ENCODE measurements at regions not wholly inside any gene's neighbourhood (a gene's known extent, or its start where the extent isn't known, plus 50 kb on each side); places are given as distances from the start of the nearest gene placed in this dataset.

DNA sequence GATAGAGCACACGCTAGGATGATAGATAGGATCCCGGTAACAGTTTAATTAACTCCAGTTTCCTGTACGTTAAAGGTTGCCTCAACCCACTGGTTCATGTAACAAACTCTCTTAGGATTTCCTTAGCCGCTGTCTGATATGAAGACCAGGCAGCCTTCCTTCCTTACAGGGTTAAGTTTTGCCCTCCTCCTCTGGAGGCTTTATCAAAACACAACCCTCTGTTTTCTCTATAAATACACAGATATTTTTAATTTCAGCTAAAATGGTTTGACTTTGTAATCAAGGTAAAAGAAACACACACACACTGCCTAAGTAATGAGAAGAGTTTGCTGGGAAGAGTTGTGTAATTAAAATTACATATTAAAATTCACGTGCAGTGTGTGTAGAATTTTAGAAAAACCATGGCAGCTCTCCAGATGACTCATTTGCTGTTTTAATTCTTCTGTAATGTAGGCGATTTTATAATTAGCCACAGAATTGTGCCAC is 369.8 kb downstream of the CSNK1G3 start:
- no peak for TF ChIP-seq POLR2A (IDR thresholded peaks at IDR 0.05; ENCODE audit: low read depth, low read length)
- DNase-seq (ENCODE audit: insufficient read length, low spot score), result no peak
- FAIRE-seq, result no peak

DNA sequence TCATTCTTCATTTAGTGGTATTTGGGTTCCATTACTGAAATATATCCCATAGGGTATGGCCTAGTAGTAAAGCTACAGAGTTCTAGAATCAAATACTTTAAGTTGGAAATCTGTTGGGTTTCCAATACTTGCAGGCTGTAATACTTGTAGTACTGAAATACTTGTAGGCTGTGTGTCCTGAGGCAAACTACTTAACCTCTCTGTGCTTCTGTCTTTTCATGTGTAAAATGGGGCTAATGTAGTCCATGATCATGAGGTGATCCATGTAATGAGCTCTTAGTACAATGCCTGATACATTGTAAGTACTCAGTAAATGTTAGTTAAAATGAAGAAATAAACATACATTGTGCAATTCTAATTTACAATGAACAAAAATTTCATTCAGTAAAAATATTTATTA is 368.9 kb downstream of the CSNK1G3 start:
- no peak for TF ChIP-seq POLR2A (IDR thresholded peaks at IDR 0.05; ENCODE audit: low read depth, low read length)
- DNase-seq (ENCODE audit: insufficient read length, low spot score) (no peak), FAIRE-seq (no peak)

DNA sequence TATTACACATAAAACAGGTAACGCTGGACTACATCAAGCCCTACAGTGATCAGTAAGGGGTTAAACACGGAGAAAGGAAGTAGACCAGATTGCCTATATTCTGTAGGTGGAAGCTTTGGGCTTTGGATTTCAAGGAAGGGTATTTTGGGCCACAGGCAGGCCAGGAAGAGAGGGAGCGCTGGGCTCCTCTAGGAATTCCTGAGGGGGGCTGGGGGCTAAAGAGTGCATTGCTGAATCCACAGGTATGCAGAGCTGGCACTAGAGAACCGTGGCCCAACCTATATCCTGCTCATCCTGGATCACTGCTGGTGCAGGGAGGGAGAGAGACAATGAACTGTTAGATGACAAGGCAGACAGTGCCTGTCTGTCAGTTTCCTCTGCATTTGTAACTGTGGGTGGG is 367.1 kb downstream of the CSNK1G3 start:
- no peak for DNase-seq (ENCODE audit: insufficient read length, low spot score)
- no peak for TF ChIP-seq POLR2A (IDR thresholded peaks at IDR 0.05; ENCODE audit: low read depth, low read length)
- no peak for FAIRE-seq

GRCh38 chr5:123876276-123876790 is 364.4 kb downstream of the CSNK1G3 start:
- no peak for FAIRE-seq
- no peak for DNase-seq (ENCODE audit: insufficient read length, low spot score)
- no peak for TF ChIP-seq POLR2A (IDR thresholded peaks at IDR 0.05; ENCODE audit: low read depth, low read length)

- TF ChIP-seq POLR2A (IDR thresholded peaks at IDR 0.05; ENCODE audit: low read depth, low read length), result no peak
- DNase-seq (ENCODE audit: insufficient read length, low spot score), result no peak
- FAIRE-seq, result no peak
These were observed 363.7 kb downstream of the CSNK1G3 start for GRCh38 chr5:123875561-123876275.

DNA sequence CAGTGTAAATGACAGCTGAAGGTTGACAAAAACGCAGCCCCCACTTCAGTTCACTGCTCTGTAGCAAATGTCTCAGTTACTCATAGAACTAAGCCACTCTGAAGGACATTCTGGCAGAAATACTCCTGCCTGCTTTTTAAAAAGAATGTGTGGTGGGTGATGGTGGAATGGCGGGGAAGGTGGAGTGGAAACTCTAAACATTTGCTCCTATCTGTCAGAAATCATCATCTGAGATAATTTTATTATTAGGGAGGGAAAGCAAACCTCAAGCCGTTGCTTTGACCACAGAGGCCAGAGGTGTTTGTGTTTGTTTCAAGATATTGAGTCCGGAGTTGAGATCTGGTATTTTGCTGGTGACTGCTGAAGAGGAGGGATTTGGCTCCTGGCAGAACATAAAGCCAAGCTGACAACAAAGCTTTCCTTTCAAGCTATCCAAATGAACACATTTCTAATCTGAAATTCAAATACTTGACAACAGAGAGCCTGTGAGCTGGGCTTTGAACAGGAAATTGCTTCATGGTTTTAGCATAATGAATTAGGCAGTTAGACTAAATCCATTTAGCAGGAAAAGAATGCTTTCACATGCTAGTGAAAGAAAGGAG is 362.7 kb downstream of the CSNK1G3 start:
- DNase-seq (ENCODE audit: insufficient read length, low spot score) (no peak), FAIRE-seq (no peak)
- TF ChIP-seq POLR2A (IDR thresholded peaks at IDR 0.05; ENCODE audit: low read depth, low read length), result no peak

DNA sequence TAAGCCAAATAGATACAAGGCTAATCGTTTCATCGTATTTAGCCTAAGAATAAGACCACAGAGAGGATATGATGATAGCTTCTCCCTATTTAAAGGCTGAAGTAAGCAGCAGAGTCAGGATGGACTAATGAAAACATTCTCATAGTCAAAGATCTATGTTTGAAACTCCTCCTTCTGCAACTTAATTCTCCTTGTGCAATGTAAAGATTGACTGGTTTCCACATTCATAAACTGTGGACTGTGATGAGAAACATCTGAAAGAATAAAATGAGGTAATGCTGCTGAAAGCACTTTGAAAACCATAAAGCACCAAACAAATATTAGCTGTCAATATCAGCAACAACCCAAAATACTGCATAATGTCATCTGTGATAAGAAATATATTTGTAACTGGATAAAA is 361.9 kb downstream of the CSNK1G3 start:
- FAIRE-seq (no peak), DNase-seq (ENCODE audit: insufficient read length, low spot score) (no peak)
- TF ChIP-seq POLR2A (IDR thresholded peaks at IDR 0.05; ENCODE audit: low read depth, low read length), result no peak

DNA sequence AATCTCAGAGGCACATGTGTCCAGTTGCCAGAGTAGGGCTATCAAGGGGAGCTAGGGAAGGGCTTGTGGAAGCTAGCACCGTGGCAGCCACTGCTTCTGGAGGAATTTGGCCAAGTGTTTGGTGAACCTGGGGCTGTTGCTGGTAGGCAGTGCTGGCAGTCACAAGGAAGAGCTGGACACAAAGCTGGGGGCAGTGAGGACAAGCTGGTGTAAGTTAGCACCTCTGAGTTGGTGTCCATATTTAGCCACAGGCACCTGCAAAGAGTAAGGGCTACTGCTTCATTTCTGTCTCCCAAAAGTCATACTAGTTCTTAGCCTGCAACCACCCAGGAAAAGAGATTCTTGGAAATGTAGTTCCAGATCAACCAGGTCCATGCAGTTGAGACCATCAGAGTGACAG is 359.4 kb downstream of the CSNK1G3 start:
- FAIRE-seq (no peak), DNase-seq (ENCODE audit: insufficient read length, low spot score) (no peak)
- TF ChIP-seq POLR2A (IDR thresholded peaks at IDR 0.05; ENCODE audit: low read depth, low read length), result no peak

GRCh38 chr5:123868881-123869280 is 356.9 kb downstream of the CSNK1G3 start:
- no peak for DNase-seq (ENCODE audit: insufficient read length, low spot score)
- TF ChIP-seq POLR2A (IDR thresholded peaks at IDR 0.05; ENCODE audit: low read depth, low read length), result no peak
- FAIRE-seq, result no peak

- TF ChIP-seq POLR2A (IDR thresholded peaks at IDR 0.05; ENCODE audit: low read depth, low read length), result no peak
- DNase-seq (ENCODE audit: insufficient read length, low spot score) (no peak), FAIRE-seq (no peak)
These were observed 356.3 kb downstream of the CSNK1G3 start for GRCh38 chr5:123868267-123868666.

- TF ChIP-seq POLR2A (IDR thresholded peaks at IDR 0.05; ENCODE audit: low read depth, low read length), result no peak
- FAIRE-seq (no peak), DNase-seq (ENCODE audit: insufficient read length, low spot score) (no peak)
These were observed 353.7 kb downstream of the CSNK1G3 start for GRCh38 chr5:123865641-123866040.

GRCh38 chr5:123864578-123864977 is 352.6 kb downstream of the CSNK1G3 start:
- DNase-seq (ENCODE audit: insufficient read length, low spot score), result no peak
- TF ChIP-seq POLR2A (IDR thresholded peaks at IDR 0.05; ENCODE audit: low read depth, low read length), result no peak

DNA sequence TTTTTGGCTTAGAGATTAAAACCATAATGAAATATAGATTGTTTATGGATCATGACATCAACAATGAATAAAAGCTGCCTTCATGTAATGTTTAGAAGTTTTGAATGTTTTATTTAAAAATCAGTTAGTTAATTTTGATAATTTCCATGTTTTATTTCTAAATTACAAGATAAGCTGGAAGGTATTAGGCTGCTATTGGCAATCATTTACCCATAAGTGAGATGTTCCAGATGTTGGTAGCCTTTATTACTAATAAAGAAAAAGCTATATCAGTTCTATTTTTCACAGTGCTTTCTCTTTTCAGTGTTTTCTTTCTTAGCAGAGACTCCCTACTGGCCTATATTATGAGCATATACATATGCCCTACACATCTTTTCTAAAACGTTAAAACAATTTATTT is 347.0 kb downstream of the CSNK1G3 start:
- DNase-seq (ENCODE audit: insufficient read length, low spot score) (no peak), FAIRE-seq (no peak)
- no peak for TF ChIP-seq POLR2A (IDR thresholded peaks at IDR 0.05; ENCODE audit: low read depth, low read length)

More at GRCh38 chr5:123864578-123864977, 352.6 kb downstream of the CSNK1G3 start:
- no peak for FAIRE-seq

DNA sequence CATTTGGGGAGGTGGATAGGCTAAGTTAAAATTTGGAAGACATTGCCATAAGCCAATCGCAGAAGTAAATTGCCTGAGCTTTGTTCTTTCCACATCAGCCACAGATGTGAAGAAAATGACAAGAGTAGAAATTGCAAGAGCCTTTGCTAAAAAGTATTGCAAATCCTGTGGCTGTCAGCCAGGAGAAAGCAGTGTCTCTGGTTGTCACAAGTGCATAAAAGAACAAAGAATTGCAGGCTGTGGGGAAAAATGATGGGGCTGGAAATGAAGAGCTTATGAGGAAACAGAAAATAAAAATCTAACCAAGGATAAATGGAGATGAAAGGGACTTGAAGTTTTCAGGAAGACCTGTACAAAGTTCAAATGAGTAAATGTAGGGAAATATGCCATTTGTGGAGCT is 344.8 kb downstream of the CSNK1G3 start:
- no peak for DNase-seq (ENCODE audit: insufficient read length, low spot score)
- no peak for FAIRE-seq
- TF ChIP-seq POLR2A (IDR thresholded peaks at IDR 0.05; ENCODE audit: low read depth, low read length), result no peak

GRCh38 chr5:123855609-123856008 is 343.6 kb downstream of the CSNK1G3 start:
- DNase-seq (ENCODE audit: insufficient read length, low spot score), result no peak
- no peak for FAIRE-seq
- no peak for TF ChIP-seq POLR2A (IDR thresholded peaks at IDR 0.05; ENCODE audit: low read depth, low read length)
